DOHH2 (cell line): ENCODE measurements at regions not wholly inside any gene's neighbourhood (a gene's known extent, or its start where the extent isn't known, plus 50 kb on each side); places are given as distances from the start of the nearest gene placed in this dataset.

ENCODE experiments used
- H3F3A ChIP-seq: fragments of 200-600 bp; sonication (generic), shearing (Covaris generic); 2 replicates; pipeline ENCODE4 v1.6.0; 2016; ENCODE audit warnings: antibody characterized with exemption, mild to moderate bottlenecking; ENCODE audit not compliant: control insufficient read depth, insufficient read depth
- H3K27ac ChIP-seq: fragments of 200-600 bp; sonication (generic); 2 replicates; pipeline ENCODE4 v1.5.1; 2014; ENCODE audit warnings: low read depth, mild to moderate bottlenecking, low read length, moderate library complexity
- H3K27me3 ChIP-seq: fragments of 200-600 bp; sonication (generic); 2 replicates; pipeline ENCODE4 v1.6.1; 2014; ENCODE audit warnings: mild to moderate bottlenecking, low read length, mixed read lengths; ENCODE audit not compliant: control insufficient read depth
- H3K36me3 ChIP-seq: fragments of 200-600 bp; sonication (generic); 2 replicates; pipeline ENCODE4 v1.6.1; 2014; ENCODE audit warnings: mild to moderate bottlenecking, low read length, moderate library complexity, mixed read lengths; ENCODE audit not compliant: control insufficient read depth
- H3K4me1 ChIP-seq: fragments of 200-600 bp; sonication (generic); 2 replicates; pipeline ENCODE4 v1.6.1; 2014; ENCODE audit warnings: mild to moderate bottlenecking, low read length, mixed read lengths; ENCODE audit not compliant: control insufficient read depth
- H3K4me2 ChIP-seq: fragments of 200-600 bp; sonication (generic); 2 replicates; pipeline ENCODE4 v1.6.0; 2014; ENCODE audit warnings: mild to moderate bottlenecking, low read length, moderate library complexity
- H3K4me3 ChIP-seq: fragments of 200-600 bp; sonication (generic); 2 replicates; pipeline ENCODE4 v1.5.1; 2014; ENCODE audit warnings: mild to moderate bottlenecking, low read length, mixed read lengths
- H3K79me2 ChIP-seq: fragments of 200-600 bp; sonication (generic); 2 replicates; pipeline ENCODE4 v1.6.1; 2014; ENCODE audit warnings: mild to moderate bottlenecking, low read length, mixed read lengths; ENCODE audit not compliant: control insufficient read depth
- H3K9me2 ChIP-seq: fragments of 200-600 bp; sonication (generic); replicated peaks from 2 replicates; pipeline ENCODE4 v1.6.1; 2014; ENCODE audit warnings: mild to moderate bottlenecking, low read length, mixed read lengths; ENCODE audit not compliant: control insufficient read depth
- H3K9me3 ChIP-seq: fragments of 200-600 bp; sonication (generic); 2 replicates; pipeline ENCODE4 v1.6.1; 2014; ENCODE audit warnings: antibody characterized with exemption, low read length, mixed read lengths; ENCODE audit not compliant: control insufficient read depth, insufficient read depth
- H4K20me1 ChIP-seq: fragments of 200-600 bp; sonication (generic); 2 replicates; pipeline ENCODE4 v1.6.0; 2014; ENCODE audit warnings: low read depth, mild to moderate bottlenecking, antibody characterized with exemption, low read length, moderate library complexity; ENCODE audit not compliant: control insufficient read depth, insufficient read depth
- EZH2phosphoT487 ChIP-seq: fragments of 200-600 bp; sonication (generic); IDR thresholded peaks from 2 replicates; pipeline ENCODE4 v1.6.1; 2017; ENCODE audit warnings: borderline replicate concordance, mild to moderate bottlenecking, antibody characterized with exemption, low read length, moderate library complexity, mixed read lengths
- TF ChIP-seq, protein P1 (sequence below): fragments of 200-600 bp; sonication (generic); IDR thresholded peaks from one replicate; pipeline ENCODE4 v1.5.1; 2014; ENCODE audit warnings: antibody characterized with exemption, mild to moderate bottlenecking, low read depth, low read length; ENCODE audit not compliant: poor library complexity, severe bottlenecking

DNA sequence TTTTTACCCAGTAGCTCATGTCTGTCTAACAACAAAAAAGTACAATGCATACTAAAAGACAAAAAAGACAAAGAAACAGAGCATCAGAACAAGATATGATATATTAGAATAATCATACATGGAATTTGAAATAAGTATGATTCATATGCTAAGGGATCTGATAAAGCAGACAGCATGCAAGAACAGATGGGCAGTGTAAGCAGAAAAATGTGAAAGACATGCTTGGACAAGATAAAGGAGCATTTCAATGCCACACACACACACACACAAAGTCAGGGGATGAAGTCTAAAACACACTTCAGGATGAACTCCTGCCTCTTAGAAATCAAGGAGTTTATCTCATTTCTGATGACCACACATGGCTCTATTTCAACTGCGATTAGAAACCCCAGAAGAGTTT is 649.6 kb upstream of the NDST4 start:
- no peaks in the 10 kb centered on the region for H3F3A ChIP-seq
- 0 out of 2 replicates have a peak, but pooled peaks cover 3% of the 10 kb centered on the region for H3K9me3 ChIP-seq
- no peaks in the 10 kb centered on the region for H4K20me1 ChIP-seq
- H3K27me3 ChIP-seq: no peaks in the 10 kb centered on the region
- H3K36me3 ChIP-seq: no peaks in the 10 kb centered on the region
- no peaks in the 10 kb centered on the region for H3K9me2 ChIP-seq
- H3K4me3 ChIP-seq: no peak overlapping the region
- no peak overlapping the region for H3K27ac ChIP-seq
- no peak overlapping the region for H3K4me2 ChIP-seq
- H3K79me2 ChIP-seq: no peaks in the 10 kb centered on the region
- no peaks in the 10 kb centered on the region for H3K4me1 ChIP-seq
- no peak for TF ChIP-seq EZH2phosphoT487
- TF ChIP-seq, protein P1, sequence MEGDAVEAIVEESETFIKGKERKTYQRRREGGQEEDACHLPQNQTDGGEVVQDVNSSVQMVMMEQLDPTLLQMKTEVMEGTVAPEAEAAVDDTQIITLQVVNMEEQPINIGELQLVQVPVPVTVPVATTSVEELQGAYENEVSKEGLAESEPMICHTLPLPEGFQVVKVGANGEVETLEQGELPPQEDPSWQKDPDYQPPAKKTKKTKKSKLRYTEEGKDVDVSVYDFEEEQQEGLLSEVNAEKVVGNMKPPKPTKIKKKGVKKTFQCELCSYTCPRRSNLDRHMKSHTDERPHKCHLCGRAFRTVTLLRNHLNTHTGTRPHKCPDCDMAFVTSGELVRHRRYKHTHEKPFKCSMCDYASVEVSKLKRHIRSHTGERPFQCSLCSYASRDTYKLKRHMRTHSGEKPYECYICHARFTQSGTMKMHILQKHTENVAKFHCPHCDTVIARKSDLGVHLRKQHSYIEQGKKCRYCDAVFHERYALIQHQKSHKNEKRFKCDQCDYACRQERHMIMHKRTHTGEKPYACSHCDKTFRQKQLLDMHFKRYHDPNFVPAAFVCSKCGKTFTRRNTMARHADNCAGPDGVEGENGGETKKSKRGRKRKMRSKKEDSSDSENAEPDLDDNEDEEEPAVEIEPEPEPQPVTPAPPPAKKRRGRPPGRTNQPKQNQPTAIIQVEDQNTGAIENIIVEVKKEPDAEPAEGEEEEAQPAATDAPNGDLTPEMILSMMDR: no peak

- peaks cover 9% of the 10 kb centered on the region; the same call in 1 of the 2 replicates for H3K9me3 ChIP-seq
- H3K4me1 ChIP-seq: no peaks in the 10 kb centered on the region
- H3K27ac ChIP-seq: no peak overlapping the region
- H4K20me1 ChIP-seq: no peaks in the 10 kb centered on the region
- no peaks in the 10 kb centered on the region for H3K9me2 ChIP-seq
- H3K79me2 ChIP-seq: no peaks in the 10 kb centered on the region
- H3K4me3 ChIP-seq: no peak overlapping the region
- no peaks in the 10 kb centered on the region for H3F3A ChIP-seq
- no peaks in the 10 kb centered on the region for H3K36me3 ChIP-seq
- no peak for TF ChIP-seq EZH2phosphoT487
- TF ChIP-seq, protein P1: no peak
- no peaks in the 10 kb centered on the region for H3K27me3 ChIP-seq
- no peak overlapping the region for H3K4me2 ChIP-seq
These were observed 645.8 kb upstream of the NDST4 start for GRCh38 chr4:115759231-115759630.

DNA sequence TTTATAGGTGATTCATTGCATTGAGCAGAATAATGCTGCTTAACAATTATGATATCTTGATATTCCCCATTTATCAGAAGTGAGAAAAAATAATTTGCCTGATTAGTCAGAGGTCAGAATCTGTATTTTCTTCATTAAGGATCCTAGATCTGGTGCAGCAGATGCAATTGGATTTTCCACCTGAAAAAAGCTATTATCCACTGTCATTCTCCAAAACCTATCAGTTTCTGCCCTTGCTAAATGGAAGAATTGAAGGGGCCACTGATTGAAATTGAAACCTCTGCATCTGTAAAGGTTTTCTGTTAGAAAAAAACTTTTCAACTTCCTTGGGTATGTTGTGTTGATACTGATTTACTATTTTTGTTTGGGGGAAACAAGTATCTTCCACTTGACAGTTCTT is 636.0 kb upstream of the NDST4 start:
- Histone ChIP-seq H3K9me3 (peaks cover 10% of the 10 kb centered on the region; the same call in 1 of the 2 replicates), H3K79me2 (no peaks in the 10 kb centered on the region), H3K4me2 (no peak overlapping the region), H3K36me3 (no peaks in the 10 kb centered on the region), H3F3A (no peaks in the 10 kb centered on the region), H3K4me3 (no peak overlapping the region), H3K9me2 (no peaks in the 10 kb centered on the region), H3K4me1 (no peaks in the 10 kb centered on the region), H3K27ac (no peak overlapping the region), H3K27me3 (no peaks in the 10 kb centered on the region), H4K20me1 (no peaks in the 10 kb centered on the region)
- no peak for TF ChIP-seq EZH2phosphoT487
- TF ChIP-seq, protein P1: no peak

GRCh38 chr4:115740806-115741205 is 627.4 kb upstream of the NDST4 start:
- H3K4me1 ChIP-seq: no peaks in the 10 kb centered on the region
- H3K9me3 ChIP-seq: no peaks in the 10 kb centered on the region
- H3K4me3 ChIP-seq: no peak overlapping the region
- H3K27ac ChIP-seq: no peak overlapping the region
- H3K9me2 ChIP-seq: no peaks in the 10 kb centered on the region
- H3K79me2 ChIP-seq: no peaks in the 10 kb centered on the region
- H3K27me3 ChIP-seq: no peaks in the 10 kb centered on the region
- H3K36me3 ChIP-seq: no peaks in the 10 kb centered on the region
- no peaks in the 10 kb centered on the region for H4K20me1 ChIP-seq
- no peaks in the 10 kb centered on the region for H3F3A ChIP-seq
- no peak overlapping the region for H3K4me2 ChIP-seq
- no peak for TF ChIP-seq EZH2phosphoT487
- TF ChIP-seq, protein P1: no peak
